A673 (cell line): ENCODE measurements at regions not wholly inside any gene's neighbourhood (a gene's known extent, or its start where the extent isn't known, plus 50 kb on each side); places are given as distances from the start of the nearest gene placed in this dataset.

Experiments used
- CTCF ChIP-seq: fragments of 300-800, 200-600 bp; sonication (generic); conservative IDR thresholded peaks from 2 replicates; pipeline ENCODE4 v1.5.1; 2017; ENCODE audit warnings: low read depth, mild to moderate bottlenecking, antibody characterized with exemption, low read length, moderate library complexity, mixed read lengths
- EZH2 ChIP-seq: fragments of 200-600 bp; sonication (generic); IDR thresholded peaks from 2 replicates; pipeline ENCODE4 v1.6.1; 2017; ENCODE audit warnings: borderline replicate concordance, low read depth, mild to moderate bottlenecking, mixed read lengths, antibody characterized with exemption, low read length; ENCODE audit not compliant: poor library complexity, severe bottlenecking

- TF ChIP-seq CTCF (no peak), EZH2 (no peak)
Observed at GRCh38 chr10:83765731-83766130, 373.6 kb upstream of the GHITM start.
